Left renal pelvis (tissue), 4 donors: ENCODE measurements at regions not wholly inside any gene's neighbourhood (a gene's known extent, or its start where the extent isn't known, plus 50 kb on each side); places are given as distances from the start of the nearest gene placed in this dataset.

Experiments
- DNase-seq, 4 donors: peaks; one replicate each; pipeline ENCODE4 v3.0.0-alpha.2; 2013; ENCODE audit warnings: low read depth in 4 of 4, low spot score in 3 of 4

GRCh38 chr2:117169036-117169765 lies 645.3 kb upstream of the DDX18 start:
- DNase-seq, result no peak

- no peak for DNase-seq
Observed at GRCh38 chr2:117170897-117171296, 643.6 kb upstream of the DDX18 start.

- DNase-seq, result no peak
Observed at GRCh38 chr2:117179405-117179804, 635.1 kb upstream of the DDX18 start.

GRCh38 chr2:117190856-117191559 lies 623.5 kb upstream of the DDX18 start:
- DNase-seq, result no peak

- no peak for DNase-seq
Observed at GRCh38 chr2:117195381-117195780, 619.1 kb upstream of the DDX18 start.

DNA sequence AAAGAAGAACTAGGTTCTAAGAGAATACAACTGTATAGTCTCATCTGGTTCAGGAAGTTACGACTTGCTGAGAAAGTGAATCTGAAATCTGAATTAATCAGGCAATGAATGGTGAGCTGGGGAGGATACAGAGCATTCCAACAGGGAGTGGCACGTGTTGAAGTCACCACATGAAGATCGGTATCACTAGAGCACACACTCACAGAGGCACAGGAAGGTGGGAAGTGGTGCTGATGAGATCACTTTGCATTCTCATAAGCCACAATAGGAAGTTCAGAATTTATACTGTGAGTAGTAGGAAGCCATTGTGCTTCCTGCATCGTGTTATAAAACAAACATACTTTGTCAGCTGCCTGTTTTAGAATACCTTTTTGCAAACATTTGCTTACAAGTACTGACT lies 615.0 kb upstream of the DDX18 start:
- no peak for DNase-seq

GRCh38 chr2:117212562-117212961 lies 601.9 kb upstream of the DDX18 start:
- DNase-seq, result no peak

DNA sequence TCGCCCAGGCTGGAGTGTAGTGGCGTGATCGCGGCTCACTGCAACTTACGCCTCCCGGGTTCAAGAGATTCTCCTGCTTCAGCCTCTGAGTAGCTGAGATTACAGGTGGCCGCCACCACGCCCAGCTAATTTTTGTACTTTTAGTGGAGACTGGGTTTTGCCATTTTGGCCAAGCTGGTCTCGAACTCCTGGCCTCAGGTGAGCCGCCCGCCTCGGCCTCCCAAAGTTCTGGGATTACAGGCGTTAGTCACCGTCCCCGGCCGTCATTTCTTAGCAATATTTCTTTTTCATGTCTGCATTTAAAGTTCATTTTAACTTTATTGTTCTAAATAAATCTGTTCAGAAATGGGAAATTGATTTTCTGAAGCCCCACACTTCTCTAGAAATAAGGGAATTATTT lies 597.3 kb upstream of the DDX18 start:
- no peak for DNase-seq

DNA sequence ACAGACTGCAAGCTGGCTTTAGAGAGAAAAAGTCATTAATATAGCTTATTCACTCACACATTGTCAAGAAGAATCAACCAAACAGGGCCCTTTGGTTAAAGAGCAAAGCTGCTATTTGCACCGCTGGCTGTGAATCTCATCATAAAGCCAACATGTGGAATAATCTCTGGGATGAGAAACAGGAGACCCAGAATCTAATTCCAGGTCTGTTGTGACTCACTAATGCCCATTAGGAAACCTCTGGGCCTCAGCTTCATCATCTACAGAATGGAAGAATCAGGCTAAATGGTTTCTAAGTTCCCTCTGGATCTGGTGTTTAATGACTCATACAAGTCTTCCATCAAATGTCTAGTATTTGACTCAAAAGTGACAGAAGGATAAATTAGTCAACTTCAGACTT lies 591.7 kb upstream of the DDX18 start:
- DNase-seq, result no peak

DNA sequence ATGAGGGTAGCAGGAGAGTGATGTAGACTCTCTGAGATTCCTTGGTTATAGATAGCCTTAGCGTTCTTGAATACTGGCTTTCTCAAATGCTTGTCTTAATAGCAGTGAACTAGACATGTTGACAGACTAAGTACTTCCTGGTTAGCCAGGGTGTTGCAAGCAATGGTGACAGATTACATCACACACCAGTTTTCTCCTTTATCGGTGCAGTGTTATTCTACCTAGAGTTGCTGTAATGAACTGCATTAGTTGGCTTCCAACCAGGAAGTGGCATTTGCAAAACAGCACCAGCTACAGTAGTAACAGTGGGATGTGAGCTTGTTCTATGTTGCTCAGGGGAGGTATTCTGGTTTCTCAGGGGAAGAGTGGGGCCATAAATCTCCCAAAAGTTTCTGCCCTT lies 582.2 kb upstream of the DDX18 start:
- DNase-seq, result no peak

GRCh38 chr2:117257362-117257761 lies 557.1 kb upstream of the DDX18 start:
- DNase-seq, result no peak

DNA sequence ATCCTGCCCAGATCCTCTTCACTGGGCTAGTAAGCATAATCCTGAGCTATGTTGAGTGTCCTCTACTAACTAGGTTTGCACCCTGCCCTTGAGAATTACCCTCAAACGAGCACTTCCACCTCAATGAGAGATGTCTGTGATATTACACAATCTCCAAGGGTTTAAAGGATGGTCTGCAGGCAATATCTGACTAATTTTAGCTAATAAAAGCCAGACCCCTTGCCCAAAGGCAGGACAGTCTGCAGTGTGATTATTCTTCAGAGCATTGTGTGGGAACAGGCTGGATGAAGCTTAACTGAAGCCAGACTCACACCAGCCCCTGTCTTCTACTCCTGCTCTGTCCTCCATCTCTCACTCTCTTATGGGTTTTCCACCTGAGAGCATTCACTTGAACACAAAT lies 544.9 kb upstream of the DDX18 start:
- DNase-seq, result no peak

- DNase-seq, result no peak
Observed at GRCh38 chr2:117271631-117272030, 542.9 kb upstream of the DDX18 start.

DNA sequence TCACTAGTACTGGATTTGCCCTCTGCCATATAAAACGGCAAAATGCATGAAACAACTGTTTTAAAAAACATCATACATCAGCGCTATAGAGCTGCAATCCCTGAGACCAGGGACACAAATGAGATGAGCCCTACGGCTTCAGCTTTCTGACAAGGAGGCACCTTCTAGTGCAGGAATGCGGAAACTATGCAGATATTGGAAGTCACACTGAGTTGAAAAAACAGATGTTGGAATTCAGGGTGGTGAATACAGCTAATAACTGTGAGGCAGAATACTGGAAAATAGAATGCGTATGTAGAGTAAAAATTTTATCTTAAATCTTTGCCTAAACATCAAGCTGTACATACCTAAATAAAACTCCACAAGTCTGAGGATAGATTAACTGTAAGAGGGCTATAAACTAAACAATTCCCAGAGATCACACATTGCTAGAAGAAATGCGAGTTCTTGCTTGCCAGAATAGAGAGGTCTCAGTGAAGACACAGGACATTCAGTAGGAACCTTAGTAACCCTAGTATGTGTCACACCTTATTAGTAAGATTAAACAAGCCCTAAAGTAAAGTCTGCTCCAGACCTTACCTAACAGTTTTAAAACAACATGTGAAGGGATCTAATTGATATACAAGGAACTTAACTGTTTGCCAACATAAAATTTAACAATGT lies 541.4 kb upstream of the DDX18 start:
- DNase-seq, result peak in 1 of 4 donors; percentile 2

DNA sequence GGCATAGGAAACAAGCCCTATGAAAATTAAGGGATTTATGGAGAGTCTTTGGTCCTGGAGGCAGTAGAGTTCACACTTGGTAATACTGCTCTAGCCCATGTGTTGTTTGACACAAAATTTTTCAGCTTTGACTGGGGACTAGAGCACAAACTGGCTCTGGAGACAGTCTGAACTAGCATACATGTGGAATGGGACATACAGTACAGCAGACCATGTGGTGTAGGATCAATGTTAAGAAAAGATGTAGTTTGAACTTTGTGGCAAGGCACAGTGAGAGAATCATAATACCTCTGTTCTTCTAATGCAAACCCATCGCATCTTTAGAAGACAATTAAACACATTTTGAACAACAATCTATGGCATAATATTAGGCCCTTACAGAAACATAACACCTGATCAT lies 521.5 kb upstream of the DDX18 start:
- DNase-seq, result no peak

DNA sequence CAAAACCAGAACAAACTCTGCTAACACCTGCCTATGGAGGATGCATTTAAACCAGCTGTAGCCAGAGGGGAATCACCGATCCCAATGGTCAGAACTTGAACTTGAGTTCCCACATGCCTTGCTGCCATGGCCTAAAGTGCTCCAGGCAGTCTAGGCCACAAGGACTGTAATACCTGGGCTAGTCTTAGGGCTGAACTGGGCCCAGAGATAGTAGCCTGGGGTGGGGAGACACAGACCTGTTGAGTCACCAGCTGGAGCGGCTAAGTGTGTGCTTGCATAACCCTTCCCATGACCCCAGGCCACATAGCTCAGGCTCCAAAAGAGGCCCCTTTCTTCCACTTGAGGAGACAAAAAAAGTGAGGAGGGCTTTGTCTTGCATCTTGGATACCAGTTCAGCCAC lies 515.0 kb upstream of the DDX18 start:
- no peak for DNase-seq

GRCh38 chr2:117308861-117309770 lies 505.4 kb upstream of the DDX18 start:
- no peak for DNase-seq

GRCh38 chr2:117321816-117322215 lies 492.7 kb upstream of the DDX18 start:
- no peak for DNase-seq

GRCh38 chr2:117323331-117323730 lies 491.2 kb upstream of the DDX18 start:
- peak in 1 of 4 donors; percentile 7 for DNase-seq

GRCh38 chr2:117330641-117331040 lies 483.9 kb upstream of the DDX18 start:
- peak in 3 of 4 donors; percentile 27 to 33 (median 32) for DNase-seq

- no peak for DNase-seq
Observed at GRCh38 chr2:117335967-117336366, 478.5 kb upstream of the DDX18 start.
